GM06990 (cell line): ENCODE measurements at regions not wholly inside any gene's neighbourhood (a gene's known extent, or its start where the extent isn't known, plus 50 kb on each side); places are given as distances from the start of the nearest gene placed in this dataset.

ENCODE experiments used
- DNase-seq: peaks from one replicate; pipeline ENCODE4 v3.0.0-alpha.2; 2011; ENCODE audit not compliant: insufficient read length; ENCODE audit errors: extremely low read depth
- H3K27me3 ChIP-seq: replicated peaks from 2 replicates; pipeline ENCODE4 v1.6.0; 2011; ENCODE audit warnings: low read length; ENCODE audit not compliant: control insufficient read depth, insufficient read depth
- H3K36me3 ChIP-seq: 2 replicates; pipeline ENCODE4 v1.5.1; 2011; ENCODE audit warnings: low read length; ENCODE audit not compliant: control insufficient read depth, insufficient read depth
- H3K4me3 ChIP-seq: replicated peaks from 2 replicates; pipeline ENCODE4 v1.5.1; 2011; ENCODE audit warnings: low read depth, mild to moderate bottlenecking, control low read depth, low read length
- CTCF ChIP-seq: IDR thresholded peaks from 2 replicates; pipeline ENCODE4 v1.5.1; 2011; ENCODE audit warnings: low read length, control low read depth, mild to moderate bottlenecking, inconsistent platforms; ENCODE audit not compliant: insufficient read depth, poor library complexity, severe bottlenecking

GRCh38 chr11:27838674-27839073 lies 138.4 kb upstream of the BDNF start:
- Histone ChIP-seq H3K36me3 (no peaks in the 10 kb centered on the region), H3K27me3 (no peaks in the 10 kb centered on the region), H3K4me3 (no peak overlapping the region)
- DNase-seq, result no peak
- no peak for TF ChIP-seq CTCF

GRCh38 chr11:27837895-27838563 lies 137.8 kb upstream of the BDNF start:
- peak; percentile 28 for DNase-seq
- TF ChIP-seq CTCF, result no peak
- no peaks in the 10 kb centered on the region for H3K36me3 ChIP-seq
- no peaks in the 10 kb centered on the region for H3K27me3 ChIP-seq
- H3K4me3 ChIP-seq, result no peak overlapping the region

- no peak overlapping the region for H3K4me3 ChIP-seq
- no peak for TF ChIP-seq CTCF
- no peaks in the 10 kb centered on the region for H3K36me3 ChIP-seq
- H3K27me3 ChIP-seq, result no peaks in the 10 kb centered on the region; the same call in 1 of the 2 replicates
- DNase-seq, result no peak
Measured at GRCh38 chr11:27830206-27830605, 130.0 kb upstream of the BDNF start.

GRCh38 chr11:27820249-27820648 lies 120.0 kb upstream of the BDNF start:
- no peak for TF ChIP-seq CTCF
- Histone ChIP-seq H3K27me3 (no peaks in the 10 kb centered on the region; the same call in 1 of the 2 replicates), H3K4me3 (no peak overlapping the region), H3K36me3 (no peaks in the 10 kb centered on the region)
- DNase-seq, result no peak

GRCh38 chr11:27816197-27816596 lies 115.9 kb upstream of the BDNF start:
- no peak for DNase-seq
- H3K4me3 ChIP-seq, result no peak overlapping the region
- H3K27me3 ChIP-seq, result no peaks in the 10 kb centered on the region
- TF ChIP-seq CTCF, result no peak
- H3K36me3 ChIP-seq, result no peaks in the 10 kb centered on the region

GRCh38 chr11:27812341-27812740 lies 112.1 kb upstream of the BDNF start:
- Histone ChIP-seq H3K4me3 (no peak overlapping the region), H3K36me3 (no peaks in the 10 kb centered on the region), H3K27me3 (no peaks in the 10 kb centered on the region)
- no peak for DNase-seq
- no peak for TF ChIP-seq CTCF
